GM12864 (cell line): ENCODE measurements at regions not wholly inside any gene's neighbourhood (a gene's known extent, or its start where the extent isn't known, plus 50 kb on each side); places are given as distances from the start of the nearest gene placed in this dataset.

ENCODE experiments used
- DNase-seq: peaks from one replicate; pipeline ENCODE4 v3.0.0-alpha.2; 2011; ENCODE audit warnings: low read depth
- H3K4me3 ChIP-seq: 2 replicates; pipeline ENCODE4 v1.5.1; 2011; ENCODE audit warnings: mild to moderate bottlenecking, low read depth, low read length, control low read depth
- CTCF ChIP-seq: IDR thresholded peaks from 2 replicates; pipeline ENCODE4 v1.5.1; 2011; ENCODE audit warnings: low read depth, mild to moderate bottlenecking, moderate library complexity, low read length, control low read depth, inconsistent platforms; ENCODE audit errors: missing control alignments

- no peak for TF ChIP-seq CTCF
- DNase-seq, result no peak
- no peak overlapping the region for H3K4me3 ChIP-seq
These were observed 334.5 kb downstream of the NUF2 start for GRCh38 chr1:163656095-163656759.

- no peak for DNase-seq
- TF ChIP-seq CTCF, result no peak
- H3K4me3 ChIP-seq, result no peak overlapping the region
These were observed 336.0 kb downstream of the NUF2 start for GRCh38 chr1:163657719-163658118.

GRCh38 chr1:163661391-163661790 lies 339.6 kb downstream of the NUF2 start:
- TF ChIP-seq CTCF, result no peak
- DNase-seq, result no peak
- H3K4me3 ChIP-seq, result no peak overlapping the region

- DNase-seq, result no peak
- H3K4me3 ChIP-seq, result no peak overlapping the region
- TF ChIP-seq CTCF, result no peak
These were observed 343.0 kb downstream of the NUF2 start for GRCh38 chr1:163664671-163665335.

GRCh38 chr1:163668472-163668871 lies 346.7 kb downstream of the NUF2 start:
- TF ChIP-seq CTCF, result no peak
- DNase-seq, result no peak
- no peak overlapping the region for H3K4me3 ChIP-seq

- no peak for DNase-seq
- no peak for TF ChIP-seq CTCF
- no peak overlapping the region for H3K4me3 ChIP-seq
These were observed 349.4 kb downstream of the NUF2 start for GRCh38 chr1:163670989-163671757.
